ENCODE measurements at regions not wholly inside any gene's neighbourhood (a gene's known extent, or its start where the extent isn't known, plus 50 kb on each side); places are given as distances from the start of the nearest gene placed in this dataset.
"Not testable (repeated sequence)": the region's sequence is repeated elsewhere in the genome, so short reads cannot be mapped to it uniquely, and the experiment has no call there.

DNA sequence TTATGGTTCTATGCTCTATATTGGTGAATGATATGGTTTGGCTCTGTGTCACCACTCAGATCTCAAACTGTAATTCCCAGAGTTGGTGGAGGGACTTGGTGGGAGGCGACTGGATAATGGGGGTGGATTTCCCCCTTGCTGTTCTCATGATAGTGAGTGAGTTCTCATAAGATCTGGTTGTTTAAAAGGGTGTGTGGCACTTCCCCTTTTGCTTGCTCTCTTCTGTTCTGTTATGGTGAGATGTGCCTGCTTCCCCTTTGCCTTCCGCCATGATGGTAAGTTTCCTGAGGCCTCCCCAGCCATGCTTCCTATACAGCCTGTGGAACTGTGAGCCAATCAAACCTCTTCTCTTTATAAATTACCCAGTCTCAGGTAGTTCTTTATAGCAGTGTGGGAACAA lies 446.6 kb upstream of the PDE3A start:
- DNase-seq: not testable (repeated sequence)

DNA sequence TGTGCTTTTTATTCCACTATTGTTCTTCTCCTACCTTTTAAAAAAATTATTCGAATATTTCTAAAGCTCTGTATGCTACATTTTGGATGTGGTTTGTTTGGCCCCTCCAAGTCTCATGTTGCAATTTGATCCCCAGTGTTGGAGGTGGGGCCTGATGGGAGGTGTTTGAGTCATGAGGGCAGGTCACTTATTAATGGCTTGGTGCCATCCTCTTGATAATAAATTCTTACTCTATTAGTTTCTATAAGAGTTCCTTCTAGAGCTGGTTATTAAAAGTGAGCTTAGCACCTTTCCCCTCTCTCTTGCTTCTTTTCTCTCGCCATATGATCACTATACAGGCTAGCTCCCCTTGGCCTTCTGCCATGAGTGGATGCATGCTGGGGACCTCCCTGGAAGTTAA lies 445.6 kb upstream of the PDE3A start:
- no peak for DNase-seq

DNA sequence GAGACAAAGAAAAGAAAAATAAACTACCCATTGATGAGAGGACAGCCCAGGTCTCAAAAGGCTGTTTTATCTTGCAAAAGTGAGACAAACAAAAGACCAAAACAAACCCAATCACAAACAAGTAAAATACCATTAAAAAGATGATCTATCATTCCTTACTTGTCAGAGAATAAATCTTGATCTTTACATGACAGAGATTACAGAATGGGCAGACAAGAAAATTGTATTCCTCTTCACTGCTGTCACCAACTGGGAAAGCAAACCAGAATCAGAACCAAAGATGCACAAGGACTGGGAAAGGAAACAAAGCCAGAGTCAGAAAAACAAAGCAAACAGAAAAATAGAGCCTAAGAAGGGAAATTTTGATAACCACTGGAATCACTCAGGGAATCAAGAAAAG lies 444.0 kb upstream of the PDE3A start:
- DNase-seq: no peak

DNA sequence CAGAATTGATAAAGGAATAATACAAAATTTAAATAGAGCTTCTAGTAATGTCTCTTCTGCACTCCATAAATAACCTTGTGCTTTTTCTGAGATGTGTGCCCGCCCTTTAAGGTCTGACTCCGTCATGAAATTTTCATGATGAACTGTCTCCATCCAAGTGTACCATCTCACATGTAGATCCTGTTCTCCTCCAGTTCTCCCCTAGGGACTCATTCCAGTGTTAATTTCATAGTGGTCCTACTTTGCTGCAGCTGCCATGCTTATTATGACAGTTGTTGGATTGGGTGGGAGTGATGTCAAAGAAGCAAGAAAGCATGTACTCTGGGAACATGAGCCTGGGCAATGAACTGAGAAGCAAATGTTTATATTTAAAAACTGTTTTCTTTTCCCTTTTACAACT lies 442.5 kb upstream of the PDE3A start:
- no peak for DNase-seq

GRCh38 chr12:19926266-19926665 lies 442.1 kb upstream of the PDE3A start:
- no peak for DNase-seq

DNA sequence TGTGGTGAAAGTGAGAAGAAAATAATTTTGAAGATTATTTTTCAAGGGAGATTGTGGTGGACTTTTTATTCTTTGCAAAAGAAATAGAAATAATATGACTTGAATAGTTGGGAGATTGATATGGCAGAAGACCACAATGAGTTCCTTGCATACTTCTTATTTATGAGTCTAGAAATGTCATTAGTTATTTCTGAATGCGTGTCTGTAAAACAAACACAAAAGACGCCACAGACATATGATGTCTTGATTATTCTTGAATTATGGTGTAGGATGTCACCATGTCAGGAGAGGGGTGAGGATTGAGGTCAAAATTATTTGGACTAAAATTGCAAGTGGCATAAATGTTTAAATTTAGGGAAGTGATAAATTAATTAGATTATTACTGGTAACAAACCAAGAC lies 440.7 kb upstream of the PDE3A start:
- no peak for DNase-seq

- DNase-seq: no peak
Measured at GRCh38 chr12:19932413-19932812, 435.9 kb upstream of the PDE3A start.

DNA sequence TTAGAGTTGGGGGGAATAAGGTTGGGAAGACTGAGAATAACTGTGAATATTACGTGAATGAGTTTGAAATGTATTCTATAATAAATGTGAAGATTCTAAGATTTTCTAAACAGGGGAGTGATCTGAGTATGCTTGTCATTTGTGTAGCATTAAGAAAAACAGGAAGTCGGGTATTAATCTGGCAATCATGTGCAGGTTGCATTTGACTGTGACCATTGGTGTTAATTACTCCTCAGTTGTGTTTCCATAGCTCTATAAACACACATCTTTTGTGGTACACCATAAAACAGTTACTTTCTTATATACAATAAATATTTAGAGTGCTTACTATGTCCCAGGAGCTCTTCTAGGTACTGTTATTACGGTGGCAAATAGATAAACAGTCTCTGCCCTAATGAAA lies 434.4 kb upstream of the PDE3A start:
- DNase-seq: no peak

GRCh38 chr12:19937161-19937560 lies 431.2 kb upstream of the PDE3A start:
- no peak for DNase-seq

- DNase-seq: no peak
Measured at GRCh38 chr12:19938031-19938430, 430.3 kb upstream of the PDE3A start.

GRCh38 chr12:19938491-19938890 lies 429.8 kb upstream of the PDE3A start:
- DNase-seq: no peak

DNA sequence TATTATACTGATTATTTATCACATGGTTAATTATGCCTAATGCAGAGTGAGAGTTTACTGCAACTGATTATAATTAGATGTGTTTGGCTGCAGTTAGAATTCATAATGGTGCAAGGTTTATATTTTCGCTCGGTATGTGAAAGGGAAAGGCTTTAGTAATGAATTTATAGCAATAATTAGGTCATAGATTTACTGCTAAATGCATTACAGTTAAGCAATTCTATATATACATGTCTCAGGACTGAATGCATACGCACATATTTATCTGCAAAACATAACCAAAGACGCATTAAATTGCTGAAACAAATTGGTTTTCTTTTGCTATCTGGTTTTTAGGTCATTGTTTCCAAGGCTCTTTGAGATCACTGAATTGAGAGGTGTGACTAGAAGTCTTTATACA lies 428.1 kb upstream of the PDE3A start:
- no peak for DNase-seq

DNA sequence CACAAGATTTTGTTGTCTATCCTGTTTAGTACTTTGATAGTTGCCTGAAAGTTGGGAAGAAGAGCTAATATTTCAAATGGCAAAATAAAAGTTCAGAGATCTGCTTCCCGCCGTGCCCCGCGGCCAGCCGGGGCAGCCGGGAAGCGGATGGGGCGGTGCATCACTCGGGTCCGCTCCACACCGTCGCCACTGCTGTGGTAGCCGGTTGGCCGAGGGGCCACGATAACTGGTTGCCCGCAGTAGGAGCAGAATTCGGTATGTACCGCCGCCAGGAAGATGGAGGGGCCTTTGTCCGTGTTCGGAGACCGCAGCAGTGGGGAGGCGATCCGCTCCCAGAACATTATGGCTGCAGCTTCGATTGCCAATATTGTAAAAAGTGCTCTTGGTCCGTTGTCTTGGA lies 427.2 kb upstream of the PDE3A start:
- no peak for DNase-seq

DNA sequence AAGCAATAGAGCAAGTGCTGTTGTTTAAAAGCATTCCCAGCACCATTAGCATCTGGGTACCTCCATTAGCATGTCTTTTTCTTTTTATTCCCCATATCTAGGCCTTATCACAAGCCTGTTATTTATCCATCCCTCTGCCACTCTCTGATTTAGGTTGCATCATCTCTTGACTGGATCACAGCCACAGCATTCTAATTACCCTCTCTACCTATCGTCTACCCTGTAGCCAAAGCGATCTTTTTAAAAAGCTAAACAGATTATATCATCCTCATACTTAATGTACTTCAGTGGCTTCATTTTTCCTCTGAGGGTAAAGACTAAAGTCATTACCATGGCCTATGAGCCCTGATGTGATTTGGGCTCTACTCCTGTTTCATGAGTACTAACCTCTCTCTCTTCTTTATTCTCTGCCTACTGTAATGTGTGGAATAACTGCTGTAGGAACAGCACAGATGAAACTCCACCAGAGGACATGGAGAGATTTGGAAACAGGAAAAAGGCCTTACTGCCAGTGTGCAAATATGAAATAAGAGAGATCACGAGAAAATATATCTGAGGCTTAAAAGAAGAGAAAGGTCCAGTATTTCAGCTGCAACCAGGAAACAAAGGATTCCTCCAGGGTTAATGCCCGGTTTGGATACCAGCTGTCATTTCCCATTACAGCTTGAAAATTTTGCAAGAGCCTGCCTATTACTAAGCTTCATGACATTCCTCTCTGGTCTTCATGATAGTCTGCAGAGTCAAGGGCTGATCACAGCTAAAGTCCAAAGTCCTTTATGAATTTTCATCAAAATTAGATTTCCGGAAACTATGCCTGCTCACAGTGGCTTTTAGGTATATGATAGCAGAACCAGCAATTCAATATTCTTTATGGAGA lies 422.5 kb upstream of the PDE3A start:
- DNase-seq: no peak

DNA sequence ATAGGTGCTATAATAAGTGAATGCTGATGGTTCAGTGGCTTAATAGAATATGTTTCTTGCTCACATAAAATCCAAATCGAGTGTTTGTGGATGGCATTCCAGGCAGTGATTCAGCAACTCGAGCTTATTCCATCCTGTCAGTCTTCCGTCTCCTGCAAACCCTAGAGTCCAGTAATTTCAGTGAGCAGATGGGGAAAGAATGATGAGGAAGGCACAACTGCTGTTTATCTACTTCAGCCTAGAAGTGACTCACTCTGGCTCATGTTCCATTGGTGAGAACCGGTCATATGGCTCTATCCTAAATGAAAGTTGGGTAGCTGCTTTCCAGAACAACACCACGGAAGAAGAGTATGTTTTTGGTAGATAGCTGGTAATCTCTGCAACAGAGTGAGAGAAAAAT lies 421.8 kb upstream of the PDE3A start:
- DNase-seq: no peak

GRCh38 chr12:19947344-19947743 lies 421.0 kb upstream of the PDE3A start:
- DNase-seq: no peak

DNA sequence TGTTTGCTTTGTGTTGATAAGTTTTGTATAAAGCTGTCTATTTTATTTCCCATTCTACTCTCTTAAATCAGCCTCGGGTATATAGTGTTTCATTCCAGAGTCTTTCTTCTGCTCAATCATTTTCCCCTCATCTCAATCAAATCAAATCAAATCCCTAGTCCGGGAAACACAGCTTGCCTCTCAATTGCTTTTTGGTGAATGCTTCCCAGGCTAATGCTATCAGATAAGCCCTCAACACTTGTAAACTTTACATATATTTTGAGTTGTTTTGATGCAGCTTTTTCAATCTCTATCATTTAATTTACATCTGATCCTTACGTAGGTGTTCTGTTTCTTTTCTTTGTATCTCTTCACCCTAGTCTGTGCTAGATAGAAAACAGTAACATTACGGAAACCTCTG lies 416.7 kb upstream of the PDE3A start:
- DNase-seq: no peak

- DNase-seq: no peak
Measured at GRCh38 chr12:19953734-19954133, 414.6 kb upstream of the PDE3A start.

DNA sequence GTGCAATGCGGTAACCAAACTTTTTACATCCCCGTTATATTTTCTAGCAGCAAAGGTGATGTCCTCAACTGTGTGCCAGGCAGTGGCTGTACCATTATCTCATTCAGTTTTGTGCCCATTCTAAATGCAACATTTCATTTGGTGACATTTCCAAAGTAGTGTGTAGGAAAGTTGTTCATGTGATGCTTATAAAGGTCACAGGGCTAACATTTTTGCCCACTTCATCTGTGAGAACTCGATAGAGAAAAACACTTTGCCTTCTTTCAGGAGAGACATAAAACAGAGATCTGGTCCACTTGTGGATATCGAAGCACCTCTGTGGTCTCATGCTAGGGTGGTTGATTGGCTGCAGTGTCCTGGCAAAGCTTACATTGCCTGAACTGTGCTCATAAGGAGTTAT lies 414.2 kb upstream of the PDE3A start:
- DNase-seq: no peak

DNA sequence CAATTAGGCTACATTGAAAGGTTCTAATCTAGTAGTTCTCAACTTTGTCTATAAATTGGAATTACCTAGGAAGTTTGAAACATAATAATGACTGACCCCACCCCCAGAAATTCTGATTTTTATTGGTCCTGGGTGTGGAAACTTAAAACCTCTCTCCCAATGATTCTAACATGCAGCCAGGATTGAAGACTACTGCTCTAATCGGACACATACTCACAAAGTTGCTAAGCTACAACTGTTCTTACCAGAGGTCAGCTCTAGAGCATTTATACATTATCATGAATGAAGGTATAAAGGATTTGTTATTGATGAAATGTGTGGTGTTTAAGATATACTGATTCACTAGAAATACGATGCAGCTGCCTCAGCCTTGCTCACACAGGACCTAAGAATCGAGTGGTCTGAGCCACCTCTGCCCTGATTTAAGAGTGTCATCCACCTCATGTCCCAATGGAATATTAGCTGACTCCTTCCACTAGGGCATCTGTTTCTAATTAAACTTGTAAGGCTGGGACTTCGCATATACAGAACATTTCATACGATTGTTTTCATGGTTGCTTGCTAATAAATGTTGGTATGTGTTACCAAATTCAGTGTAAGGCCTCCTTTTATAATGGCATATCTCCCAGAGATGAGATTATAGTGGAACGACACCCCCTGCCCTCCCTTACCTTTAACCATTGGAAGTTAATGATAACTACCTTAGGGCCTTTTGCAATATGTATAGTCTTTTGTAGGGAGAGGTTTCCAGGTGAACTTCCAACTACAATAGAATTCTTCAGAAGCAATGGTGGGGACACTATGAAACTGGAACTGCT lies 410.8 kb upstream of the PDE3A start:
- no peak for DNase-seq

DNA sequence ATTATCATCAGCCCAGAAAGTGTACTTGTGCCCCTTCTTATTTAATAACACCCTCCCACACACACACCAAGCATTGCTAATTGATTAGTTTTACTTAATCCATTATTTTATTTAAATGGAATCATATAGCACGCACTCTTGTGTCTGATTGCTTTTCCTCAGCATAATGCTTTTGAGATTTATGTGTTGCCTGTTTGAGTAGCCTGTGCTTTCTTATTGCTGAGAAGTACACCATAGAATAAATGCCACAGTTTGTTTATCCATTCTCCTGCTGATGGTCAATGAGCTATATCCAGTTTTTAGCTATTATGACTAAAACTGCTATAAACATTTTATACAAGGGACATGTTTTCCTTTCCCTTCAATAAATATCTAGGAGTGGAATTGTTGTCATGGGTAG lies 409.9 kb upstream of the PDE3A start:
- DNase-seq: no peak

DNA sequence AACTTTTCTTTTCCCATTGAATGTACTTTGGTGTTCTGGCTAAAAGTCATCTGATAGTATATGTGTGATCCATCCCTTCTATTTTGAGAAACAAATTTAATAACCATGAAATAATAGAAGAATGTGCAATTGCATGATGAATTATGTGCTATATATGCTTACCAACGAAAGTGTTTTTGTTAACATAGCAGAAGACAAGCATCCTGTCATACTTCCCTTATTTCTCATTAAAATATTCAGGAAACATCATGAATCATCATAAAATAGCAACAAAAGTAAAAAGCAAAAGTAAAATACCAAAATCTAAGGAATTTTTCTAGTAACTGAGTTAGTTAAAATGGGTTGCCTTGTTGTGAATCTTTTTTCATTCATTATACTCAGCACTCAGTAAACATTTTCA lies 409.0 kb upstream of the PDE3A start:
- DNase-seq: no peak

DNA sequence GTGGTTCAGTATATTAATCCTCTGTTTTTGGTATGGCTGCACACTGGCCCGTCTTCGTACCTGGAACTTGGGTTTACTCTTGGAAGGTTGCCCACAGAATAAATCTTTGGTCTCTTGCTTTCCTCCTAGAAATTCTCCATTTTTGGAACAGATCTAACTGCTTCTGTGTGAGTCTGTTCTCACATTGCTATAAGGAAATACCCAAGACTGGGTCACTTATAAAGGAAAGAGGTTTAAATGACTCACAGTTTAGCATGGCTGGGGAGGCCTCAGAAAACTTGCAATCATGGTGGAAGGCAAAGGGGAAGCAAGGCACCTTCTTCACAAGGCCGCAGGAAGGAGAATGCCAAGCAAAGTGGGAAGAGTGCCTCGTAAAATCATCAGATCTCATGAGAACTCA lies 407.8 kb upstream of the PDE3A start:
- DNase-seq: no peak

GRCh38 chr12:19962192-19962591 lies 406.1 kb upstream of the PDE3A start:
- no peak for DNase-seq
